HG03571 (cell line): ENCODE measurements at regions not wholly inside any gene's neighbourhood (a gene's known extent, or its start where the extent isn't known, plus 50 kb on each side); places are given as distances from the start of the nearest gene placed in this dataset.
"Not testable (repeated sequence)": the region's sequence is repeated elsewhere in the genome, so short reads cannot be mapped to it uniquely, and the experiment has no call there.

Source experiments
- ATAC-seq: cut with Tn5 transposase; IDR thresholded peaks from one replicate; pipeline ENCODE4 v1.9.1; 2021; ENCODE audit not compliant: unreplicated experiment

GRCh38 chr3:88657459-88657858 lies 450.0 kb upstream of the EPHA3 start:
- ATAC-seq, result no peak

GRCh38 chr3:88661433-88661824 lies 446.0 kb upstream of the EPHA3 start:
- no peak for ATAC-seq

- no peak for ATAC-seq
These were observed 439.2 kb upstream of the EPHA3 start for GRCh38 chr3:88668180-88668579.

- ATAC-seq, result no peak
These were observed 435.8 kb upstream of the EPHA3 start for GRCh38 chr3:88671573-88671972.

- no peak for ATAC-seq
These were observed 430.1 kb upstream of the EPHA3 start for GRCh38 chr3:88677298-88677697.

- ATAC-seq, result no peak
These were observed 428.7 kb upstream of the EPHA3 start for GRCh38 chr3:88678747-88679146.

GRCh38 chr3:88690287-88690686 lies 417.1 kb upstream of the EPHA3 start:
- no peak for ATAC-seq

GRCh38 chr3:88691081-88691480 lies 416.3 kb upstream of the EPHA3 start:
- no peak for ATAC-seq

- ATAC-seq, result no peak
These were observed 403.8 kb upstream of the EPHA3 start for GRCh38 chr3:88703501-88704059.

- no peak for ATAC-seq
These were observed 403.1 kb upstream of the EPHA3 start for GRCh38 chr3:88704338-88704737.

- ATAC-seq, result no peak
These were observed 399.6 kb upstream of the EPHA3 start for GRCh38 chr3:88707837-88708236.

- no peak for ATAC-seq
These were observed 394.9 kb upstream of the EPHA3 start for GRCh38 chr3:88712552-88712951.

GRCh38 chr3:88713233-88713691 lies 394.2 kb upstream of the EPHA3 start:
- no peak for ATAC-seq

- no peak for ATAC-seq
These were observed 381.8 kb upstream of the EPHA3 start for GRCh38 chr3:88725440-88726165.

GRCh38 chr3:88732186-88732585 lies 375.2 kb upstream of the EPHA3 start:
- no peak for ATAC-seq

- ATAC-seq, result no peak
These were observed 365.3 kb upstream of the EPHA3 start for GRCh38 chr3:88742106-88742505.

- ATAC-seq, result no peak
These were observed 364.5 kb upstream of the EPHA3 start for GRCh38 chr3:88742674-88743507.

- ATAC-seq, result no peak
These were observed 362.5 kb upstream of the EPHA3 start for GRCh38 chr3:88744896-88745295.

GRCh38 chr3:88747145-88747544 lies 360.3 kb upstream of the EPHA3 start:
- ATAC-seq, result not testable (repeated sequence)

- ATAC-seq, result no peak
These were observed 348.7 kb upstream of the EPHA3 start for GRCh38 chr3:88758676-88759075.

GRCh38 chr3:88767746-88768145 lies 339.7 kb upstream of the EPHA3 start:
- no peak for ATAC-seq

- ATAC-seq, result no peak
These were observed 333.7 kb upstream of the EPHA3 start for GRCh38 chr3:88773766-88774165.
